Sigmoid colon (tissue), 4 donors: ENCODE measurements at regions not wholly inside any gene's neighbourhood (a gene's known extent, or its start where the extent isn't known, plus 50 kb on each side); places are given as distances from the start of the nearest gene placed in this dataset.

Experiments
- CTCF ChIP-seq, 4 experiments: fragments of 450-650 bp in 3 of 4; fragments of 200-600 bp in 1 of 4; IDR thresholded peaks; one replicate each; pipeline ENCODE4 v1.5.1; 2016 to 2019; ENCODE audit warnings: antibody characterized with exemption in 4 of 4, mild to moderate bottlenecking in 3 of 4, moderate library complexity in 2 of 4
- EP300 ChIP-seq, 4 donors: sonication (generic); formaldehyde crosslinking; IDR thresholded peaks; one replicate each; pipeline ENCODE4 v1.6.1; 2017; ENCODE audit warnings: antibody characterized with exemption in 4 of 4
- POLR2A ChIP-seq, 2 donors: fragments of 450-650 bp; IDR thresholded peaks; one replicate each; pipeline ENCODE4 v1.6.1; 2016; ENCODE audit warnings: antibody characterized with exemption in 2 of 2, mild to moderate bottlenecking in 2 of 2, moderate library complexity in 2 of 2

DNA sequence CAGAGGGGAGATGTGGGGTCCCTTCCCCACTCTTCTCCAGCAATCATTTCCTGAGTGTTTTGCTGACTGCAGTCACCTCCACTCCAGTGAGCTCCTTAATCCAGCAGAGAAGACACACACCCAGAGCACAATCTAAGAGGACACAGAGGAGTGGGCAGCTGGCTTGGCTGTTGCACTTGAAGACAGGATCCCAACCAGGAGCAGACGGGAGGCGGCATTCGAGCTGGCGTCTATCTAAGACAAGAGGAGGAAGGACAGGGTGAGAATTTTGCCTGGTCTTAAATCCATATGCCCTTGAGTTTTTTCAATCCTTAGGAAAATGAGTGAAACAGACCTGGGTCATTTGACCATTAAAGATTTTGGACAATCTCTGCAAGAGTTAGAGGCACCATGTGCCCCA, 56.1 kb upstream of the SIM2 start:
- TF ChIP-seq POLR2A (IDR thresholded peaks at IDR 0.05): no peak
- TF ChIP-seq EP300 (IDR thresholded peaks at IDR 0.05): no peak
- TF ChIP-seq CTCF (IDR thresholded peaks at IDR 0.05): no peak
